Hematopoietic multipotent progenitor cell treated with erythropoietin and hydrocortisone succinate and interleukin-3 and kit ligand, for 6 days (in vitro differentiated cells): ENCODE measurements at regions not wholly inside any gene's neighbourhood (a gene's known extent, or its start where the extent isn't known, plus 50 kb on each side); places are given as distances from the start of the nearest gene placed in this dataset.
A peak's percentile ranks its signal among the peaks of the same experiment; 100 is the strongest.

Experiments
- DNase-seq: peaks from one replicate; pipeline ENCODE4 v3.0.0-alpha.2; 2015

GRCh38 chr1:87791931-87792740 is 463.5 kb downstream of the LMO4 start:
- DNase-seq = no peak

GRCh38 chr1:87794788-87795614 is 466.3 kb downstream of the LMO4 start:
- DNase-seq = no peak

- DNase-seq = no peak
These were observed 467.1 kb downstream of the LMO4 start for GRCh38 chr1:87795615-87796337.

- DNase-seq = no peak
These were observed 467.8 kb downstream of the LMO4 start for GRCh38 chr1:87796471-87796901.

GRCh38 chr1:87799451-87799850 is 470.8 kb downstream of the LMO4 start:
- no peak for DNase-seq

GRCh38 chr1:87800006-87800405 is 471.3 kb downstream of the LMO4 start:
- DNase-seq = no peak

- no peak for DNase-seq
These were observed 474.7 kb downstream of the LMO4 start for GRCh38 chr1:87803375-87803774.

- DNase-seq = no peak
These were observed 475.4 kb downstream of the LMO4 start for GRCh38 chr1:87804128-87804527.

GRCh38 chr1:87805666-87806378 is 477.1 kb downstream of the LMO4 start:
- no peak for DNase-seq

- no peak for DNase-seq
These were observed 477.9 kb downstream of the LMO4 start for GRCh38 chr1:87806379-87807094.

GRCh38 chr1:87810166-87810565 is 481.5 kb downstream of the LMO4 start:
- DNase-seq = no peak

GRCh38 chr1:87812871-87813577 is 484.3 kb downstream of the LMO4 start:
- no peak for DNase-seq

GRCh38 chr1:87814573-87814972 is 485.9 kb downstream of the LMO4 start:
- no peak for DNase-seq

GRCh38 chr1:87816646-87817045 is 488.0 kb downstream of the LMO4 start:
- DNase-seq = no peak

GRCh38 chr1:87820668-87821334 is 492.1 kb downstream of the LMO4 start:
- DNase-seq = peak; percentile 17

GRCh38 chr1:87821335-87821697 is 492.6 kb downstream of the LMO4 start:
- no peak for DNase-seq

GRCh38 chr1:87826681-87827251 is 498.1 kb downstream of the LMO4 start:
- DNase-seq = peak; percentile 64

- no peak for DNase-seq
These were observed 500.7 kb downstream of the LMO4 start for GRCh38 chr1:87829360-87829759.

GRCh38 chr1:87830432-87830978 is 501.8 kb downstream of the LMO4 start:
- no peak for DNase-seq

GRCh38 chr1:87833166-87833565 is 504.5 kb downstream of the LMO4 start:
- DNase-seq = no peak
